CD4-positive, alpha-beta T cell treated with Interferon alpha-2 for 1 hour (primary cell): ENCODE measurements at regions not wholly inside any gene's neighbourhood (a gene's known extent, or its start where the extent isn't known, plus 50 kb on each side); places are given as distances from the start of the nearest gene placed in this dataset.

Source experiments
- DNase-seq, 2 donors: peaks; one replicate each; pipeline ENCODE4 v3.0.0-alpha.2; 2020 to 2022

GRCh38 chrX:128165884-128166408, 113.7 kb upstream of the ACTRT1 start:
- no peak for DNase-seq

GRCh38 chrX:128156204-128156603, 104.0 kb upstream of the ACTRT1 start:
- DNase-seq = no peak

DNA sequence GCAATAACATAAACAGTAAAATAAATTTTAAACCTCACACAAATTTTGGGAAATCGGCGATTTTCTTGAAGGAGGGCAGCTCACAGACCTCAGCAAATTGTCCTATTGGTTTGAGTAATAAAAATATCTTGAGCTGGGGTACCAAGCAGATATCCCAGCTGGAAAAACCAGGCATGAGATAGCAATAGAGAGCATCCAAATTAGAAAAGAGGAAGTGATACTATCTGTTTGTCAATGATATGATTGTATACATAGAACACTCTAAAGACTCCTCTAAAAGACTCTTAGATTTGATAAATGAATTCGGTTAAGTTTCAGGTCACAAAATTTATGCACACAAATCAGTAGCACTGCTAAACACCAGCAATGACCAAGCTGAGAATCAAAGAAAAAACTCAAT, 90.5 kb upstream of the ACTRT1 start:
- DNase-seq = no peak

DNA sequence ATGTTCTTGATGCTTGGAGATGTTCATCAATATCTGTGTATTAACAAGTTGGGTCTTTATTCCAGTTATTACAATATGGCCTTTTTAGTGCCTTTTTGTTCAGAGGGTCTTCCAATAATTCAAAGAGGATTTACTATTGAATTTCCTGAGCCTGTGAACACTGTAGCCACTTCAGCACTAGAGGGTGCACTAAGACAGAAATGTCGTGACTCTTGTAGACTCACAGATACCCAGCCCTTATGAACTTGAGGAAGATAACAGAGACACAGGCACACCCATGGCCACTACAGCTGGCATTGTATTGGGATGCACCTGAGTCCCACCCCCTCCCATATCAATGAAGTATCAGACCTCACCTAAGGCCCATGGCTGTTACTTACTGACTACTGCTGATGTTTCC, 54.4 kb upstream of the ACTRT1 start:
- no peak for DNase-seq

GRCh38 chrX:128105659-128106058, 53.5 kb upstream of the ACTRT1 start:
- no peak for DNase-seq
